GM11168 (cell line): ENCODE measurements at regions not wholly inside any gene's neighbourhood (a gene's known extent, or its start where the extent isn't known, plus 50 kb on each side); places are given as distances from the start of the nearest gene placed in this dataset.

Experiments
- in situ Hi-C: fragments of 300-500 bp; cut with MboI; formaldehyde crosslinking; loops from one replicate; pipeline ENCODE4 v1.12.0; 2022; ENCODE audit warnings: low sequenced_read_pairs; ENCODE audit not compliant: unreplicated experiment

GRCh38 chr2:217299590-217299989, 439.7 kb upstream of the TNP1 start:
- in situ Hi-C loops = no loop called here

GRCh38 chr2:217297096-217297495, 437.2 kb upstream of the TNP1 start:
- in situ Hi-C loops = no loop called here

- in situ Hi-C loops = no loop called here
These were observed 435.0 kb upstream of the TNP1 start for GRCh38 chr2:217294818-217295217.

- in situ Hi-C loops = no loop called here
These were observed 434.3 kb upstream of the TNP1 start for GRCh38 chr2:217294211-217294610.

- in situ Hi-C loops = no loop called here
These were observed 433.7 kb upstream of the TNP1 start for GRCh38 chr2:217293607-217294006.

- in situ Hi-C loops = no loop called here
These were observed 433.2 kb upstream of the TNP1 start for GRCh38 chr2:217293046-217293445.

- in situ Hi-C loops = no loop called here
These were observed 431.4 kb upstream of the TNP1 start for GRCh38 chr2:217291259-217291658.

- in situ Hi-C loops = no loop called here
These were observed 430.6 kb upstream of the TNP1 start for GRCh38 chr2:217290467-217290866.

- in situ Hi-C loops = no loop called here
These were observed 430.0 kb upstream of the TNP1 start for GRCh38 chr2:217289907-217290280.

GRCh38 chr2:217289177-217289906, 429.5 kb upstream of the TNP1 start:
- in situ Hi-C loops = no loop called here

GRCh38 chr2:217288472-217289063, 428.7 kb upstream of the TNP1 start:
- in situ Hi-C loops = no loop called here

GRCh38 chr2:217286833-217287232, 427.0 kb upstream of the TNP1 start:
- in situ Hi-C loops = no loop called here

- in situ Hi-C loops = no loop called here
These were observed 426.1 kb upstream of the TNP1 start for GRCh38 chr2:217285926-217286325.

GRCh38 chr2:217283460-217283859, 423.6 kb upstream of the TNP1 start:
- in situ Hi-C loops = no loop called here

GRCh38 chr2:217282531-217282930, 422.7 kb upstream of the TNP1 start:
- in situ Hi-C loops = no loop called here

GRCh38 chr2:217279556-217279955, 419.7 kb upstream of the TNP1 start:
- in situ Hi-C loops = no loop called here

- in situ Hi-C loops = no loop called here
These were observed 419.3 kb upstream of the TNP1 start for GRCh38 chr2:217279140-217279539.

- in situ Hi-C loops = no loop called here
These were observed 418.0 kb upstream of the TNP1 start for GRCh38 chr2:217277646-217278398.

GRCh38 chr2:217276433-217276832, 416.6 kb upstream of the TNP1 start:
- in situ Hi-C loops = no loop called here

GRCh38 chr2:217275091-217275490, 415.2 kb upstream of the TNP1 start:
- in situ Hi-C loops = no loop called here

- in situ Hi-C loops = no loop called here
These were observed 414.7 kb upstream of the TNP1 start for GRCh38 chr2:217274578-217274977.
